SK-N-SH (cell line): ENCODE measurements at regions not wholly inside any gene's neighbourhood (a gene's known extent, or its start where the extent isn't known, plus 50 kb on each side); places are given as distances from the start of the nearest gene placed in this dataset.

Source experiments
- CHD2 ChIP-seq: fragments of 150-350 bp; IDR thresholded peaks from 2 replicates; pipeline ENCODE4 v1.6.1; 2018; ENCODE audit warnings: low read length; ENCODE audit not compliant: partially characterized antibody
- EP300 ChIP-seq, 2 experiments: IDR thresholded peaks; 2 replicates each; pipeline versions ENCODE4 v1.4.0 to v1.6.1; 2012; ENCODE audit warnings: borderline replicate concordance in 1 of 2, low read depth in 1 of 2, low read length in 1 of 2
- JUND ChIP-seq: IDR thresholded peaks from 2 replicates; pipeline ENCODE4 v1.4.0; 2012
- POLR2AphosphoS5 ChIP-seq: IDR thresholded peaks from 2 replicates; pipeline ENCODE4 v1.6.1; 2012; ENCODE audit warnings: low read depth, low read length
- RAD21 ChIP-seq: IDR thresholded peaks from 2 replicates; pipeline ENCODE4 v1.6.1; 2012; ENCODE audit warnings: mild to moderate bottlenecking, low read length
- TAF1 ChIP-seq: IDR thresholded peaks from 2 replicates; pipeline ENCODE4 v1.6.1; 2012; ENCODE audit warnings: low read depth, mild to moderate bottlenecking, low read length, moderate library complexity, borderline replicate concordance
- USF1 ChIP-seq: IDR thresholded peaks from 2 replicates; pipeline ENCODE4 v1.4.0; 2012; ENCODE audit warnings: low read depth, borderline replicate concordance
- YY1 ChIP-seq: IDR thresholded peaks from 2 replicates; pipeline ENCODE4 v1.4.0; 2012; ENCODE audit warnings: low read depth, mild to moderate bottlenecking
- TF ChIP-seq, protein P1 (sequence below): fragments of 200-600 bp; sonication (generic); IDR thresholded peaks from 2 replicates; pipeline ENCODE4 v1.6.1; 2017; ENCODE audit warnings: antibody characterized with exemption, mild to moderate bottlenecking, moderate library complexity
- TF ChIP-seq, protein P2 (sequence below): fragments of 150-350 bp; IDR thresholded peaks from 2 replicates; pipeline ENCODE4 v1.6.1; 2017; ENCODE audit warnings: antibody characterized with exemption, low read length, low read depth, borderline replicate concordance

GRCh38 chr9:119027901-119028699 lies 341.1 kb downstream of the BRINP1 start:
- TF ChIP-seq, protein P1, sequence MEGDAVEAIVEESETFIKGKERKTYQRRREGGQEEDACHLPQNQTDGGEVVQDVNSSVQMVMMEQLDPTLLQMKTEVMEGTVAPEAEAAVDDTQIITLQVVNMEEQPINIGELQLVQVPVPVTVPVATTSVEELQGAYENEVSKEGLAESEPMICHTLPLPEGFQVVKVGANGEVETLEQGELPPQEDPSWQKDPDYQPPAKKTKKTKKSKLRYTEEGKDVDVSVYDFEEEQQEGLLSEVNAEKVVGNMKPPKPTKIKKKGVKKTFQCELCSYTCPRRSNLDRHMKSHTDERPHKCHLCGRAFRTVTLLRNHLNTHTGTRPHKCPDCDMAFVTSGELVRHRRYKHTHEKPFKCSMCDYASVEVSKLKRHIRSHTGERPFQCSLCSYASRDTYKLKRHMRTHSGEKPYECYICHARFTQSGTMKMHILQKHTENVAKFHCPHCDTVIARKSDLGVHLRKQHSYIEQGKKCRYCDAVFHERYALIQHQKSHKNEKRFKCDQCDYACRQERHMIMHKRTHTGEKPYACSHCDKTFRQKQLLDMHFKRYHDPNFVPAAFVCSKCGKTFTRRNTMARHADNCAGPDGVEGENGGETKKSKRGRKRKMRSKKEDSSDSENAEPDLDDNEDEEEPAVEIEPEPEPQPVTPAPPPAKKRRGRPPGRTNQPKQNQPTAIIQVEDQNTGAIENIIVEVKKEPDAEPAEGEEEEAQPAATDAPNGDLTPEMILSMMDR = 0 out of 2 replicates have a peak, but pooled peaks have one; percentile 15
- TF ChIP-seq TAF1 = no peak
- no peak for TF ChIP-seq JUND
- TF ChIP-seq EP300 (IDR thresholded peaks at IDR 0.05; ENCODE audit: borderline replicate concordance in 1 of 2, low read depth in 1 of 2, low read length in 1 of 2) = no peak
- no peak for TF ChIP-seq CHD2
- TF ChIP-seq, protein P2, sequence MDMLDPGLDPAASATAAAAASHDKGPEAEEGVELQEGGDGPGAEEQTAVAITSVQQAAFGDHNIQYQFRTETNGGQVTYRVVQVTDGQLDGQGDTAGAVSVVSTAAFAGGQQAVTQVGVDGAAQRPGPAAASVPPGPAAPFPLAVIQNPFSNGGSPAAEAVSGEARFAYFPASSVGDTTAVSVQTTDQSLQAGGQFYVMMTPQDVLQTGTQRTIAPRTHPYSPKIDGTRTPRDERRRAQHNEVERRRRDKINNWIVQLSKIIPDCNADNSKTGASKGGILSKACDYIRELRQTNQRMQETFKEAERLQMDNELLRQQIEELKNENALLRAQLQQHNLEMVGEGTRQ = no peak
- no peak for TF ChIP-seq RAD21
- TF ChIP-seq POLR2AphosphoS5 = no peak
- no peak for TF ChIP-seq YY1
- no peak for TF ChIP-seq USF1
